HL-60 (cell line): ENCODE measurements at regions not wholly inside any gene's neighbourhood (a gene's known extent, or its start where the extent isn't known, plus 50 kb on each side); places are given as distances from the start of the nearest gene placed in this dataset.

Experiments
- DNase-seq, 2 experiments: peaks; one replicate each; pipeline ENCODE4 v3.0.0-alpha.2; 2010 to 2020; ENCODE audit warnings: low read depth in 1 of 2, low spot score in 1 of 2
- H3K27ac ChIP-seq: fragments of 250-450 bp; sonication (Bioruptor Pico); replicated peaks from 2 replicates; pipeline ENCODE4 v1.5.1; 2020; ENCODE audit warnings: mild to moderate bottlenecking, moderate library complexity
- H3K27me3 ChIP-seq: fragments of 250-450 bp; sonication (Bioruptor Pico); 2 replicates; pipeline ENCODE4 v1.5.1; 2021; ENCODE audit warnings: mild to moderate bottlenecking, moderate library complexity; ENCODE audit not compliant: insufficient read depth, poor library complexity, severe bottlenecking
- H3K4me3 ChIP-seq: replicated peaks from 2 replicates; pipeline ENCODE4 v1.5.1; 2011; ENCODE audit warnings: mild to moderate bottlenecking, control low read depth, low read length; ENCODE audit not compliant: insufficient read depth
- GABPA ChIP-seq: IDR thresholded peaks from 2 replicates; pipeline ENCODE4 v1.6.1; 2012; ENCODE audit warnings: low read depth
- POLR2AphosphoS5 ChIP-seq: IDR thresholded peaks from 2 replicates; pipeline ENCODE4 v1.6.1; 2012; ENCODE audit warnings: low read depth
- SPI1 ChIP-seq: IDR thresholded peaks from 2 replicates; pipeline ENCODE4 v1.6.1; 2012; ENCODE audit warnings: low read depth, mild to moderate bottlenecking, borderline replicate concordance
- TF ChIP-seq, protein P1 (sequence below): IDR thresholded peaks from one replicate; pipeline ENCODE4 v1.5.1; 2011; ENCODE audit warnings: low read length, control low read depth, inconsistent platforms; ENCODE audit not compliant: insufficient read depth
- TF ChIP-seq, protein P2 (sequence below): IDR thresholded peaks from 2 replicates; pipeline ENCODE4 v1.6.1; 2012; ENCODE audit warnings: low read depth; ENCODE audit not compliant: insufficient replicate concordance

DNA sequence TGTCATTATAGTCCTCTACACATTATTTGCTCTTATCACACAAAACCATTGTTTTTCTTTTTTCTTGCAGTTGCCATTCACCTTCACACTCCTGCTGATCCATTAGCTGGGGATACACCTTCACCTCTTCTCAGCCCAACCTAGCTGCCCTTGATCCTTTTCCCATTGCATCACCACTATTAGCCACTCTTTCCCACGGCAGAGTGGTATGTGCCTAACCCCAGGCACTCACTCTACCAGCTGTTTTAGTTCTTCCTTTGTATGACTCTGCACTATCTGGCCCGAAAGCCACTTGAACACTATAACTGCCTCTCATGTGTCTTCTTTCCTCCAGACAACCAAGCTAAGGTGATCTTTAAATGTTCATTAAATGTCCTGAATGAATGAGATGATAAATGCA lies 145.4 kb upstream of the PIK3C3 start:
- H3K4me3 ChIP-seq = no peak overlapping the region
- H3K27ac ChIP-seq = no peak overlapping the region
- DNase-seq = no peak
- H3K27me3 ChIP-seq = peaks cover 4% of the 10 kb centered on the region
- TF ChIP-seq POLR2AphosphoS5 (no peak), SPI1 (no peak), GABPA (no peak)
- TF ChIP-seq, protein P1, sequence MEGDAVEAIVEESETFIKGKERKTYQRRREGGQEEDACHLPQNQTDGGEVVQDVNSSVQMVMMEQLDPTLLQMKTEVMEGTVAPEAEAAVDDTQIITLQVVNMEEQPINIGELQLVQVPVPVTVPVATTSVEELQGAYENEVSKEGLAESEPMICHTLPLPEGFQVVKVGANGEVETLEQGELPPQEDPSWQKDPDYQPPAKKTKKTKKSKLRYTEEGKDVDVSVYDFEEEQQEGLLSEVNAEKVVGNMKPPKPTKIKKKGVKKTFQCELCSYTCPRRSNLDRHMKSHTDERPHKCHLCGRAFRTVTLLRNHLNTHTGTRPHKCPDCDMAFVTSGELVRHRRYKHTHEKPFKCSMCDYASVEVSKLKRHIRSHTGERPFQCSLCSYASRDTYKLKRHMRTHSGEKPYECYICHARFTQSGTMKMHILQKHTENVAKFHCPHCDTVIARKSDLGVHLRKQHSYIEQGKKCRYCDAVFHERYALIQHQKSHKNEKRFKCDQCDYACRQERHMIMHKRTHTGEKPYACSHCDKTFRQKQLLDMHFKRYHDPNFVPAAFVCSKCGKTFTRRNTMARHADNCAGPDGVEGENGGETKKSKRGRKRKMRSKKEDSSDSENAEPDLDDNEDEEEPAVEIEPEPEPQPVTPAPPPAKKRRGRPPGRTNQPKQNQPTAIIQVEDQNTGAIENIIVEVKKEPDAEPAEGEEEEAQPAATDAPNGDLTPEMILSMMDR = no peak
- TF ChIP-seq, protein P2, sequence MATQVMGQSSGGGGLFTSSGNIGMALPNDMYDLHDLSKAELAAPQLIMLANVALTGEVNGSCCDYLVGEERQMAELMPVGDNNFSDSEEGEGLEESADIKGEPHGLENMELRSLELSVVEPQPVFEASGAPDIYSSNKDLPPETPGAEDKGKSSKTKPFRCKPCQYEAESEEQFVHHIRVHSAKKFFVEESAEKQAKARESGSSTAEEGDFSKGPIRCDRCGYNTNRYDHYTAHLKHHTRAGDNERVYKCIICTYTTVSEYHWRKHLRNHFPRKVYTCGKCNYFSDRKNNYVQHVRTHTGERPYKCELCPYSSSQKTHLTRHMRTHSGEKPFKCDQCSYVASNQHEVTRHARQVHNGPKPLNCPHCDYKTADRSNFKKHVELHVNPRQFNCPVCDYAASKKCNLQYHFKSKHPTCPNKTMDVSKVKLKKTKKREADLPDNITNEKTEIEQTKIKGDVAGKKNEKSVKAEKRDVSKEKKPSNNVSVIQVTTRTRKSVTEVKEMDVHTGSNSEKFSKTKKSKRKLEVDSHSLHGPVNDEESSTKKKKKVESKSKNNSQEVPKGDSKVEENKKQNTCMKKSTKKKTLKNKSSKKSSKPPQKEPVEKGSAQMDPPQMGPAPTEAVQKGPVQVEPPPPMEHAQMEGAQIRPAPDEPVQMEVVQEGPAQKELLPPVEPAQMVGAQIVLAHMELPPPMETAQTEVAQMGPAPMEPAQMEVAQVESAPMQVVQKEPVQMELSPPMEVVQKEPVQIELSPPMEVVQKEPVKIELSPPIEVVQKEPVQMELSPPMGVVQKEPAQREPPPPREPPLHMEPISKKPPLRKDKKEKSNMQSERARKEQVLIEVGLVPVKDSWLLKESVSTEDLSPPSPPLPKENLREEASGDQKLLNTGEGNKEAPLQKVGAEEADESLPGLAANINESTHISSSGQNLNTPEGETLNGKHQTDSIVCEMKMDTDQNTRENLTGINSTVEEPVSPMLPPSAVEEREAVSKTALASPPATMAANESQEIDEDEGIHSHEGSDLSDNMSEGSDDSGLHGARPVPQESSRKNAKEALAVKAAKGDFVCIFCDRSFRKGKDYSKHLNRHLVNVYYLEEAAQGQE = no peak

DNA sequence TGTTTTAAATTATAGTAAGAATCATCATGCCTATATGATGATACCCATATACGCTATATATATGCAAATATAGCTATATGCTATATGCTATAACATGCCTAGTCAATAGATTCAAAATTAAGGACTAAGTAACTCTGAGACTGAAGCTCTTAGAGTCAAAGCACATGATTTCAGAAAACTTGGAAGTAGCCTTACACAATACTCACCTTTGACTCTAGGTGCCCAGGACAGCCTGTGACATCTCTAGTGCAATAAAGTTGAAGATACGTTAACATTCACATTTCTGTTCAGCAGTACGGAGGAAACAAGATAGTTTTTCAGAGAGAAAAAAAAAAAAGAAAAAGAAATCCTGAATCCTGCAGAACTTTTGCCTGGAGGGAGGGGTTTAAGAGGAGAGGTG lies 149.7 kb upstream of the PIK3C3 start:
- TF ChIP-seq SPI1 (no peak), GABPA (no peak), POLR2AphosphoS5 (no peak)
- TF ChIP-seq, protein P2 = no peak
- TF ChIP-seq, protein P1 = no peak
- Histone ChIP-seq H3K4me3 (no peak overlapping the region), H3K27ac (no peak overlapping the region), H3K27me3 (peaks cover 4% of the 10 kb centered on the region)
- DNase-seq = no peak

DNA sequence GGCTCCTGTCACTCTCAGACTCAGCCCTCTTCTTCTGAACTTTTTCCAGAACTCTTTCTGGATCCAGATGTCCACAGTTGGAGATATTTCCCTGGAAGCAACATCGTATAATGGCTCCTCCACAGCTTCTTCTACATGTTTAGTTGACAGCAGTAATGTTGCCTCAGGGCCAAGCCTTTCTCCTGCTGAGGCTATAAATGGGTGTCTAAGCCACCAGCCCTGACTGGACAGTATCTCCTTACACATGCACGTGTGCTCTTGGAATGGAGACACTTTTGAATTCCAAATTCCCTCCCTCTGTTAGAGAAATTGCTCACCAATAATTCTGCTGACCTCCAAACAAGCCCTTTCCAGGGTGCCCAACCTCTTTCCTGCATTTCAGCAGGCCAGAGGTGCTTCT lies 156.2 kb upstream of the PIK3C3 start:
- no peaks in the 10 kb centered on the region for H3K27me3 ChIP-seq
- TF ChIP-seq, protein P1 = no peak
- TF ChIP-seq SPI1 (no peak), POLR2AphosphoS5 (no peak), GABPA (no peak)
- TF ChIP-seq, protein P2 = no peak
- H3K27ac ChIP-seq = no peak overlapping the region
- DNase-seq = no peak
- no peak overlapping the region for H3K4me3 ChIP-seq
